ENCODE measurements at regions not wholly inside any gene's neighbourhood (a gene's known extent, or its start where the extent isn't known, plus 50 kb on each side); places are given as distances from the start of the nearest gene placed in this dataset.

DNA sequence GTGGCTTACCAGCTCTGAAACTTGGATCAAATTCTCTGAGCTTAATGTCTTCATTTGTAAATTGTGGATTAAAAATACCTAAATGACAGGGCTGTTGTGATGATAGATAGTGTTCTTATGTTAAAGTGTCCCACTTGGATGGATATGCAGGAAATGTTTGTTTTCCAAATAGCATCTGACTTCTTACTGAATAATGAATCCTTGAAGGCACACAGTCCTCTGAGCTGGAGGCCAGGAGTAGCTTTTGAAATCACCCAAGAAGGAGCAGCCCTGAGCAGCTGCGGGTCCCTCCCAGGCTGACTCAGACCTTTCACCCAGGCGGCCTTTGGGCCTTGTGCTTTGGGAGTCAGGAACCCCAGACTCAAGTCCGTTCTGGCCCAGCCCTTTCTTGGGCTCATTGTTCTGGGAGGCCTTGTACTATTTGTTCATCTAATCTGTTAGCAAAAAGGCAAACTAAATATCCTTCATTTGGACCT lies 173.0 kb upstream of the GATA6 start:
- DNase-seq (ENCODE audit: low read depth): no peak

GRCh38 chr18:21997207-21998143 lies 171.9 kb upstream of the GATA6 start:
- DNase-seq (ENCODE audit: low read depth): no peak

- no peak for DNase-seq (ENCODE audit: low read depth)
Measured at GRCh38 chr18:21998486-21998885, 170.9 kb upstream of the GATA6 start.

- DNase-seq (ENCODE audit: low read depth): no peak
Measured at GRCh38 chr18:22001912-22002487, 167.4 kb upstream of the GATA6 start.

DNA sequence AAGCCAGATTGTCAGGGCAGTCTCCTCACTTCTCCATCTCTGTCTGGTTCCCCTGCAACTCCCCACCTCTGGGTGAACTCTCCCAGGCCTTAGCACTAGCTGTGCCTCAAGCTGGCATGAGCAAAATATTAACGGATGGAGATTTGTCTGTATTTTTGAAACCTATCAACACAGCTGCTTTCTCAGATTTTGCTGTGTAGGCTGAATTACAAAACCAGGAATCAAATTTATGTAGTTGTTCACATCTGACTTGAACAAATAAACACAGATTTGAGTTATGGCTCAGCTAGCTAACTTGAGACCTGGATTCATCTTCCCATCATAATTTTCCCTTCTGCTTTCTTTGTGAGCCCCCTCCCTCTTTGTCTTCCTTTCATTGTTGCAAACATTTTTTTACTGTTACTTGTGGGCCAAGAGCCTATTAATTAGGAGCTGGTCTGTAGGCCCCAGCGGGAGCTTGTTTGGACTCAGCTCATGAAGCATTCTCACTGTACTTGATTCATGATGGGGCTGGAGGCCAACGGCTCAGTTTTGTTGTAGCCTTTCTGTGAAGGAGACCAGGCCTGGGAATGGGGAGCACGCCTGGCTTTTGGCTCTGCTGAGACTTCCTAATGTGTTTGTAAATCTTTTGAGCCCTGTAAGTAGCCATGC lies 164.1 kb upstream of the GATA6 start:
- no peak for DNase-seq (ENCODE audit: low read depth)

GRCh38 chr18:22006458-22006857 lies 162.9 kb upstream of the GATA6 start:
- DNase-seq (ENCODE audit: low read depth): no peak

DNA sequence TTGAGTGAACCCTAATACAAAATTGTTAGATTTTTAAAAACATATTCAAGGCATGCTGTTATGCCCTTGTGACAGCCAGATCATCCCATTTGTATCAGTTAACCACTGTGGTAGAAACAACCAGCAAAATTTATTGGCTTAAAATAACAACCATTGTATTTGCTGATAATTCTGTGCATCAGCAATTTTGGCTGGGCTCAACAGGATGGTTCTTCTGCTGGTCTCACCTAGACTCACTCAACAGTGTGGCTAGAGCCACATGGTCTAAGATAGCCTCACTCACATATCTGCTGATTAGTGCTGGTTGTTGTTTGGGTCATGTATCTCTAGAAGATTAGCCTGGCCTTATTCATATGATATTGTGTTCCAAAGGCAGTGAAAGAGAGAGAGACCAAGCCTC lies 160.1 kb upstream of the GATA6 start:
- DNase-seq (ENCODE audit: low read depth): no peak

- no peak for DNase-seq (ENCODE audit: low read depth)
Measured at GRCh38 chr18:22013993-22014392, 155.4 kb upstream of the GATA6 start.

- DNase-seq (ENCODE audit: low read depth): no peak
Measured at GRCh38 chr18:22015156-22015555, 154.2 kb upstream of the GATA6 start.

DNA sequence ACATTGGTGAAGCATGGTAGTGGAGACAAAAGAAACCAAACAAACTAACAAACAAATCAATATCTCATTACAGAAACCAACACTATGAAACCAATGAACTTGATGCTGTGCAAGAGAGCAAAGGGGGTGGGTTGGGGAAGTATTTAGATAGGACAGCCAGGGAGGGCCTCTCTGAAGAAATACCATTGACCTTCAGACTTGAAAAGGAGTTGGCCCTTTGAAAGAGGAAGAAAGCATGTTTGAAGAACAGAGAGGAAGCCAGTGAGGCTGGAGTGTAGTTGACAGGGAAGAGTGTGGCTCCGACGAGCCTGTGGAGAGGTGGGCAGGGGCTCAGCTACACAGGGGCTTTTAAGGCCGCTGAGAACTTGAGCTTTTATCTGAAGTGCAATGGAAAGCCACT lies 151.0 kb upstream of the GATA6 start:
- DNase-seq (ENCODE audit: low read depth): no peak

- no peak for DNase-seq (ENCODE audit: low read depth)
Measured at GRCh38 chr18:22019193-22019592, 150.2 kb upstream of the GATA6 start.

DNA sequence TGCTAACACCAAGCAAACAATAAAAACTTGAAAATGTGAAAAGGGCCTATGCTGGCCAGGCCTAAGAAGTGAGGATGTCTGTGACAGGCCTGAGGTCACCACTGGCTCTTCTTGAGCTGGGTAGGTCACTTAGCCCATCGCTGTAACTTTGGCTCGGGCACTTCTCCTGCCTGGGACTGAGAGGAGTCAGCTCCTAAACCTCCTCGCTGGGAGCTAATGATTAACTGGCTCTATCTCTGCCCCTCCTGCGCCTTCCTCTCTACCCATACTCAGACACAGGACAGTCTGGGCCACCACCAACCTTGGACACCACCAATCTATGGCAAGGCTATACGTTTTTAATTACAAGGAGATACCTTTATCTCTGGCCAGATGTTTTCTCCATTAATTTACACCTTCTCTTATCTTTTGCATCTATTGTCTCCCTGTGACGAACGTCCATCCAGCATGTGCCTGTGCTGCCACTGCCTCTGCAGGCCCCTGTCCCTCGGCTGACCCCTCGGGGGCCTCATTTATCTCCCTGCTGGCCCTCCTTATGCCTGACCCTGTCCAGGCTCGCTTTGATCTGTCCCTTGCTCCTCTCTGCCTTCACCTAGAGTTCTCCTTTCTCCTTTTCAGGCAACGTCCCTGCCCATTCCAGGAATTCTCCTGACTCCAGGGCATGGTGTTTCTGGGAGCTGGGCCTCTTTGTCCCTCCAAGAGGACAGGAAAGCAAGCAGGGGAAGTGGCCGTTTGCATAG lies 149.1 kb upstream of the GATA6 start:
- no peak for DNase-seq (ENCODE audit: low read depth)

DNA sequence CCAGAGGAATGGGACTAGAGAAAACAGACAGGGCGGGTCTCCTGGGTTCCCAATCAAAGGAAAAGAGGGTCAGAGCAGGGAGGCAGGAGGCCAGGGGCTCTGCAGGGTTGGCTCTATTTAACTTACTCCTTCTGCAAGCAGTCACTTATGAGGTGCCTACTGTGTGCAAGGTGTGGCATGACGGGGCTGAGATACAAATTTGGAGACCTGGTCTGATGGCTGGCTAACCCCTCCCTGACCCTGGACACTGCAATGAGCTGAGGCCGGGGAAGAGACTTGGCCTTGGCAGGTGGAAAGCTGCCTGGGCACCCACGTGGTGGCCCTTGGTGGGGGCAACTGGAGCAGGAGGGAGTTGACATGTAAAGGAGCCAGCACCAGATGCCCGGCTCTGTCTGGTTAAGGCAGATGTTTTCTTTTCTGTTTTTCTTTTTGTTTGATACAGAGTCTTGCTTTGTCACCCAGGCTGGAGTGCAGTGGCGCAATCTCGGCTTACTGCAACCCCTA lies 148.5 kb upstream of the GATA6 start:
- DNase-seq (ENCODE audit: low read depth): no peak

GRCh38 chr18:22021701-22022100 lies 147.7 kb upstream of the GATA6 start:
- DNase-seq (ENCODE audit: low read depth): no peak

DNA sequence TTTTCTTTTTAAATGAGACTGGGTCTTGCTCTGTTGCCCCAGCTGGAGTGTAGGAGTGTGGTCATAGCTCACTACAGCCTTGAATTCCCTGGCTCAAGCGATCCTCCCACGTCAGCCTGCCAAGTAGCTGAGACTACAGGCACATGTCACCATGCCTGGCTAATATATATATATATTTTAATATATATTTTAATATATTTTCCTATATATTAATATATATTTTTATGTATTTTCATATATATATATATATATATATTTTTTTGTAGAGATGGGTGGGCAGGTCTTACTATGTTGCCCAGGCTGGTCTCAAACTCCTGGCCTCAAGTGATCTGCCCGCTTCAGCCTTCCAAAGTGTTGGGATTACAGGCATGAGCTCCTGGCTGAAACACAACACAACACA lies 144.5 kb upstream of the GATA6 start:
- DNase-seq (ENCODE audit: low read depth): no peak

DNA sequence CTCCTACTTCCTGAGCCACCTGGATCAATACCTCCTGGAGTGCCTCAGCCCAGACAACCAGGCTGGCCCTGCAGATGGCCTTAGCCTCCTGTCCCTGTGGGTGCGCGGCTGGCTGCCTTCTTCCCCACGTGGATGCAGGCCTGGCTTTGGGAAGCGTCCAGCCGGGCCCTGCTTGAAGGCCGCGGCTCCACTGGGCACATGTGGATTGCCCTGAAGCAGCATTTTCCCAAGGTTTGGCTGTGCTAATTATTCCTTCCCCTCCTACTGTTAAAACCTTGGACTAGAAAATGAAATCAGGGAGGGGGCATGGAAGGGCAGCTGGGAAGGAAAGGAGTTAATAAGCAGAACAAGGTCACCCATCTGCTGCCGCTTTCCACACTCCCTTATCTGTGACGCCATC lies 143.0 kb upstream of the GATA6 start:
- no peak for DNase-seq (ENCODE audit: low read depth)

GRCh38 chr18:22026889-22027288 lies 142.5 kb upstream of the GATA6 start:
- no peak for DNase-seq (ENCODE audit: low read depth)

- no peak for DNase-seq (ENCODE audit: low read depth)
Measured at GRCh38 chr18:22031611-22032010, 137.8 kb upstream of the GATA6 start.

GRCh38 chr18:22032392-22032961 lies 136.9 kb upstream of the GATA6 start:
- no peak for DNase-seq (ENCODE audit: low read depth)

DNA sequence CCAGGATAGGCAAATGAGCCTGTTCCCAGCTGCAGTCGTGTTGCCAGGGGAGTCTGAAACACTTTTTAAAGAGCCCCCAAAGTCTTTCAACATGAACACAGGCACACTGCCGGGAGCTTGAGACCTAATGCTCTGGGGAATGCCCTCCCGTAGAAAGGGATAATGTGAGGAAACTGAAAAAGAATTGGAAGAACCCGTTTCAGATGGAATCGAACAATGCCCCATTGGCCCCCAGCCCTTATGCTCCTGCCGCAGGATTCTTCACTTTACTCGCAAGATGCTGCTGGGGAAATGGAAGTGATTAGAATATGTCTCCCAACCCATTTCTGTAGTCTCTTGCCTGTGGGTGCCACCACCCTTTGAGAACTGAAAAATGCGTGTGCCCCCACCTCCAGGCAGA lies 136.3 kb upstream of the GATA6 start:
- no peak for DNase-seq (ENCODE audit: low read depth)

GRCh38 chr18:22034276-22034675 lies 135.1 kb upstream of the GATA6 start:
- no peak for DNase-seq (ENCODE audit: low read depth)

DNA sequence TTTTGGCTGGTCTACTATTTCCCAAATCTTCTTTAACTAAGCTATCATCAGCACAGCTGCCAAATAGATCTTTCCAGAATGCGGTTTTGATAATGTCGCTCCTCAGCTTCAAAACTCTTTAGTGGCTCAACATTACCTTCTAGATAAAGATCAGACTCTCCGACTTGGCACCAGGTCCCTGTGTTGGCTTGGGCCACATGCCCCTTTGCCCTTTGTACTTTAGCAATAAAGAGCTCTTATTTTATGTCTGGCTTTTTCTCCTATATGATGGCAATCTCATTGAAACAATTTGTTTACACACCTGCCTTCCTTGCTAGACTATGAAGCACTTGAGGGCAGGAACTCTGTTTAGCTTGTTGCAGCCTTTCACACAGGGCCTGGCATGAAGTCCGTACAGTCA lies 128.9 kb upstream of the GATA6 start:
- DNase-seq (ENCODE audit: low read depth): no peak
